Panc1 (cell line): ENCODE measurements at regions not wholly inside any gene's neighbourhood (a gene's known extent, or its start where the extent isn't known, plus 50 kb on each side); places are given as distances from the start of the nearest gene placed in this dataset.

ENCODE experiments used
- ATAC-seq: fragments of 200-7000 bp; cut with Tn5 transposase; 2 replicates; pipeline ENCODE4 v1.9.1; 2020; ENCODE audit warnings: mild to moderate bottlenecking, moderate library complexity
- BruUV-seq: library from RNA; stranded (reverse); fragments of 400-500 nt; replicated peaks from 2 replicates; lab custom pipeline; 2021; lab: Mats Ljungman, UMichigan
- CTCF ChIA-PET: fragments of 300-600 bp; sonication (Branson Sonifier 250); formaldehyde crosslinking; loops from one replicate; lab custom pipeline; 2022; ENCODE audit warnings: antibody characterized with exemption; lab: Charles Lee
- POLR2A ChIA-PET: fragments of 300-600 bp; sonication (Branson Sonifier 250); formaldehyde crosslinking; loops from one replicate; lab custom pipeline; 2022; ENCODE audit warnings: antibody characterized with exemption; lab: Charles Lee
- DNase-seq: peaks from one replicate; pipeline ENCODE4 v3.0.0-alpha.2; 2010; ENCODE audit warnings: low read depth, low spot score
- H3K27ac ChIP-seq: 2 replicates; pipeline ENCODE4 v1.5.1; 2011; ENCODE audit warnings: mild to moderate bottlenecking, low read length, inconsistent platforms
- H3K27me3 ChIP-seq: fragments of 200-500 bp; sonication (Bioruptor generic); 2 replicates; pipeline ENCODE4 v1.6.0; 2014; ENCODE audit warnings: low read length, inconsistent platforms; ENCODE audit not compliant: control insufficient read depth, insufficient read depth
- H3K36me3 ChIP-seq: fragments of 200-500 bp; sonication (Bioruptor generic); 2 replicates; pipeline ENCODE4 v1.5.1; 2014; ENCODE audit warnings: inconsistent platforms, mild to moderate bottlenecking, low read length, moderate library complexity; ENCODE audit not compliant: control insufficient read depth, insufficient read depth
- H3K4me1 ChIP-seq: 2 replicates; pipeline ENCODE4 v1.5.1; 2011; ENCODE audit warnings: inconsistent platforms, mild to moderate bottlenecking, low read length, moderate library complexity; ENCODE audit not compliant: control insufficient read depth, insufficient read depth
- H3K4me3 ChIP-seq, 2 experiments: 2 replicates each; pipeline ENCODE4 v1.5.1; 2011 to 2012; ENCODE audit warnings: low read depth in 2 of 2, low read length in 2 of 2, mild to moderate bottlenecking in 2 of 2, inconsistent platforms in 1 of 2, moderate library complexity in 1 of 2
- H3K9me3 ChIP-seq: fragments of 200-500 bp; sonication (Bioruptor generic); 2 replicates; pipeline ENCODE4 v1.5.1; 2014; ENCODE audit warnings: low read depth, mild to moderate bottlenecking, inconsistent platforms, low read length, moderate library complexity; ENCODE audit not compliant: control insufficient read depth, insufficient read depth
- CTCF ChIP-seq: fragments of 450-650 bp; IDR thresholded peaks from 2 replicates; pipeline ENCODE4 v1.5.1; 2017; ENCODE audit warnings: mild to moderate bottlenecking
- POLR2AphosphoS5 ChIP-seq: IDR thresholded peaks from 2 replicates; pipeline ENCODE4 v1.6.1; 2012; ENCODE audit warnings: mild to moderate bottlenecking, low read depth, low read length, moderate library complexity
- REST ChIP-seq, 2 experiments: IDR thresholded peaks; 2 replicates each; pipeline ENCODE4 v1.6.1; 2011 to 2012; ENCODE audit warnings: low read depth in 2 of 2, control low read depth in 1 of 2, low read length in 1 of 2, mild to moderate bottlenecking in 1 of 2, moderate library complexity in 1 of 2; ENCODE audit not compliant: insufficient read depth in 1 of 2
- SIN3A ChIP-seq: IDR thresholded peaks from 2 replicates; pipeline ENCODE4 v1.6.1; 2012; ENCODE audit warnings: low read depth, mild to moderate bottlenecking, low read length, moderate library complexity, borderline replicate concordance; ENCODE audit not compliant: insufficient read depth
- TCF7L2 ChIP-seq: IDR thresholded peaks from 2 replicates; pipeline ENCODE4 v1.6.1; 2011; ENCODE audit warnings: mild to moderate bottlenecking, low read depth, low read length, inconsistent platforms
- in situ Hi-C: cut with HindIII; loops from 2 replicates; pipeline ENCODE4 v1.10.0; 2016; ENCODE audit warnings: low sequenced_read_pairs, low pct_unique_long_range_greater_than_20kb
- intact Hi-C: fragments of 100-400 bp; cut with micrococcal nuclease; formaldehyde crosslinking; loops from one replicate; pipeline ENCODE4 v1.10.0; 2022; ENCODE audit not compliant: unreplicated experiment

GRCh38 chr5:152556784-152557183 is 151.7 kb upstream of the NMUR2 start:
- no peak for DNase-seq
- Histone ChIP-seq H3K27ac (no peak overlapping the region), H3K4me1 (no peaks in the 10 kb centered on the region), H3K27me3 (no peaks in the 10 kb centered on the region), H3K9me3 (no peaks in the 10 kb centered on the region), H3K36me3 (no peaks in the 10 kb centered on the region), H3K4me3 (no peak overlapping the region)
- TF ChIP-seq TCF7L2: no peak
- no peak for TF ChIP-seq POLR2AphosphoS5
- no peak for TF ChIP-seq REST (IDR thresholded peaks at IDR 0.05; ENCODE audit: insufficient read depth in 1 of 2, low read depth in 2 of 2, low read length in 1 of 2)
- TF ChIP-seq CTCF: no peak
- no peak for TF ChIP-seq SIN3A
- BruUV-seq: no TSS peak
- POLR2A ChIA-PET: no interaction called here
- intact Hi-C loops (no loop called here), in situ Hi-C loops (no loop called here)
- CTCF ChIA-PET: no interaction called here
- ATAC-seq: no peak

GRCh38 chr5:152560512-152561137 is 155.5 kb upstream of the NMUR2 start:
- Histone ChIP-seq H3K27ac (no peak overlapping the region), H3K36me3 (no peaks in the 10 kb centered on the region), H3K27me3 (no peaks in the 10 kb centered on the region), H3K4me1 (no peaks in the 10 kb centered on the region), H3K4me3 (no peak overlapping the region), H3K9me3 (no peaks in the 10 kb centered on the region)
- DNase-seq: peak; percentile 18
- intact Hi-C loops: loop anchor here (5.0 kb wide), 1 partner anchor 587 kb away; no protein-coding TSS in a partner anchor
- no TSS peak for BruUV-seq
- CTCF ChIA-PET: interaction anchor here (0.7 to 1.1 kb wide), 2 partner anchors 363 to 1404 kb away, joined by 3 to 7 read pairs; no protein-coding TSS in a partner anchor
- in situ Hi-C loops: no loop called here
- TF ChIP-seq TCF7L2: no peak
- no peak for TF ChIP-seq SIN3A
- peak; percentile 80 for TF ChIP-seq CTCF
- TF ChIP-seq POLR2AphosphoS5: no peak
- no peak for TF ChIP-seq REST (IDR thresholded peaks at IDR 0.05; ENCODE audit: insufficient read depth in 1 of 2, low read depth in 2 of 2, low read length in 1 of 2)
- ATAC-seq: peak; percentile 56; the same call in 1 of the 2 replicates
- POLR2A ChIA-PET: no interaction called here
